Activated CD4-positive, alpha-beta T cell treated with anti-CD3 and anti-CD28 coated beads, Interleukin-2, amount 10 ng/mL, durations not matched to agents 7 days and 5 days (primary cell): ENCODE measurements at regions not wholly inside any gene's neighbourhood (a gene's known extent, or its start where the extent isn't known, plus 50 kb on each side); places are given as distances from the start of the nearest gene placed in this dataset.

Source experiments
- CTCF ChIA-PET: fragments of 350-600 bp; sonication (Branson Sonifier 250); formaldehyde crosslinking; loops from one replicate; lab custom pipeline; 2021; ENCODE audit warnings: antibody characterized with exemption; lab: Charles Lee
- POLR2A ChIA-PET: fragments of 350-600 bp; sonication (Branson Sonifier 250); formaldehyde crosslinking; loops from one replicate; lab custom pipeline; 2021; ENCODE audit warnings: antibody characterized with exemption; lab: Charles Lee
- DNase-seq: peaks from one replicate; pipeline ENCODE4 v3.0.0-alpha.2; 2020
- H3K27ac Mint-ChIP-seq: one replicate; pipeline ENCODE4 v1.8.0; 2021; ENCODE audit warnings: mild to moderate bottlenecking, moderate library complexity, mixed read lengths
- H3K27me3 Mint-ChIP-seq: one replicate; pipeline ENCODE4 v1.8.0; 2021; ENCODE audit warnings: mixed read lengths
- H3K36me3 Mint-ChIP-seq: one replicate; pipeline ENCODE4 v1.8.0; 2021; ENCODE audit warnings: low read depth, mixed read lengths
- H3K4me1 Mint-ChIP-seq: one replicate; pipeline ENCODE4 v1.8.0; 2021; ENCODE audit warnings: mixed read lengths
- H3K4me3 Mint-ChIP-seq: one replicate; pipeline ENCODE4 v1.8.0; 2021; ENCODE audit warnings: mild to moderate bottlenecking, moderate library complexity, mixed read lengths
- H3K9me3 Mint-ChIP-seq: one replicate; pipeline ENCODE4 v1.8.0; 2021; ENCODE audit warnings: mixed read lengths

DNA sequence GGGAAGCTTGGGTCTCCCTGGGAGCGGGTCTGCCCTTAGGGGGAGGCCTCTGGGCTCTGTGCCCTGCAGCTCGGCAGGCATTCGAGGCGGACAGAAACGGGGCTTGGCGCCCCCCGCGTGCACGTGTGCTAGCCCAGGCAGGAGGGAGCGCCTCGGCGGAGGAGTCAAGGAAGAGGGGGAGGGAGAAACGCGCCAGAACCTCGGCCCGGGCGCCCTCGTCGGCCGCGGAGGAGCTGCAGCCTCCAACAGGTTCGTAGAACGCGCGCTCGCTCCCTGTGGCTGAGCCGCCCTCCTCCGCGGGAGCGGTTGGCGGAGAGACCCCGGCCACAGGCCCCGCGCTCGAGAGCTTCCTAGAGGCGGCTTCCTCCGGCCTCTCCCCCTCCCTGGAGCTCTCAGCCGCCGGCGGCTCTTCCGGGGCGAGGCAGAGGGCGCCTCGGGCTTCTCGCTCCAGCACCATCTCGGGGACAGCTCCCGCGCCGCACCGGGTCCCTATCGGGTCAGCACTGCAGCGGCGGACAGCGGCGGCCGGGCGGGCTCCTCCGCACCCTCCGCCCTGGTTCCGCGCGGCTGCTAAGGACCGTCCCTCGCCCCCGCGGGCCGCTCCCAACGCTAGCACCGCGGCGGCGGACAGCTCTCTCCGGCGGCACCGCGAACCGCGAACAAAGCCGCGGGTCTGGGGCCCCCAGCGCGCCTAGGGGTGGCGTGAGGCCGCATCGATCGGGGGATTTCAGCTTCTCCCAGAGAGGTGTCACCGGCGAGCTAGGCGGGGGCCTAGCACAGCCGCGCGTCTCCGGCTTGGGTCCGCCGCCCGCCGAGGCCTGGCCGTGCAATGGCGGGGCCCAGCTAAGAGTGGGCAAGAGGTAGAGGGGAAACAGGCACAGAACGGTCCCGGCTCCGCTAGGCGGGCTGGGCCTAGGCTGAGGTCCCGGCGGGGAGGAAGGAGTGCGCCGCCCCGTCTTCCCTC, 74.6 kb upstream of the CPLX2 start:
- ChIA-PET POLR2A (no interaction called here), CTCF (interaction anchor here (0.6 to 1.4 kb wide), 4 partner anchors 24 to 263 kb away, joined by 3 to 5 read pairs (median 3); no protein-coding TSS in a partner anchor)
- Mint-ChIP-seq H3K27ac (no peak overlapping the region), H3K4me3 (no peak overlapping the region), H3K4me1 (peaks cover 8% of the 10 kb centered on the region), H3K9me3 (peaks cover 5% of the 10 kb centered on the region), H3K36me3 (no peaks in the 10 kb centered on the region), H3K27me3 (peaks cover 41% of the 10 kb centered on the region)
- DNase-seq: peak; percentile 80

- Mint-ChIP-seq H3K4me1 (peaks cover 8% of the 10 kb centered on the region), H3K9me3 (peaks cover 5% of the 10 kb centered on the region), H3K27ac (no peak overlapping the region), H3K27me3 (peaks cover 41% of the 10 kb centered on the region), H3K36me3 (no peaks in the 10 kb centered on the region), H3K4me3 (no peak overlapping the region)
- ChIA-PET CTCF (interaction anchor here (1.1 kb wide), 1 partner anchor 24 kb away, joined by 5 read pairs; no protein-coding TSS in a partner anchor), POLR2A (no interaction called here)
- no peak for DNase-seq
These were observed 73.8 kb upstream of the CPLX2 start for GRCh38 chr5:175797521-175798038.

- no peak overlapping the region for H3K27ac Mint-ChIP-seq
- ChIA-PET CTCF (interaction anchor here (1.5 kb wide), 1 partner anchor 14 kb away, joined by 3 read pairs; no protein-coding TSS in a partner anchor), POLR2A (no interaction called here)
- H3K36me3 Mint-ChIP-seq: no peaks in the 10 kb centered on the region
- peaks cover 5% of the 10 kb centered on the region for H3K9me3 Mint-ChIP-seq
- H3K4me3 Mint-ChIP-seq: no peak overlapping the region
- peaks cover 41% of the 10 kb centered on the region for H3K27me3 Mint-ChIP-seq
- peaks cover 8% of the 10 kb centered on the region for H3K4me1 Mint-ChIP-seq
- DNase-seq: no peak
These were observed 72.8 kb upstream of the CPLX2 start for GRCh38 chr5:175798626-175799025.

GRCh38 chr5:175800656-175801081, 70.7 kb upstream of the CPLX2 start:
- H3K4me1 Mint-ChIP-seq: peaks cover 8% of the 10 kb centered on the region
- no peak overlapping the region for H3K4me3 Mint-ChIP-seq
- H3K9me3 Mint-ChIP-seq: peaks cover 4% of the 10 kb centered on the region
- ChIA-PET POLR2A (no interaction called here), CTCF (no interaction called here)
- DNase-seq: no peak
- no peaks in the 10 kb centered on the region for H3K36me3 Mint-ChIP-seq
- H3K27ac Mint-ChIP-seq: no peak overlapping the region
- H3K27me3 Mint-ChIP-seq: peaks cover 33% of the 10 kb centered on the region

GRCh38 chr5:175802361-175802760, 69.0 kb upstream of the CPLX2 start:
- H3K4me1 Mint-ChIP-seq: peaks cover 6% of the 10 kb centered on the region
- H3K36me3 Mint-ChIP-seq: no peaks in the 10 kb centered on the region
- POLR2A ChIA-PET: no interaction called here
- H3K4me3 Mint-ChIP-seq: no peak overlapping the region
- CTCF ChIA-PET: no interaction called here
- H3K9me3 Mint-ChIP-seq: no peaks in the 10 kb centered on the region
- no peak overlapping the region for H3K27ac Mint-ChIP-seq
- no peak for DNase-seq
- H3K27me3 Mint-ChIP-seq: peaks cover 24% of the 10 kb centered on the region

DNA sequence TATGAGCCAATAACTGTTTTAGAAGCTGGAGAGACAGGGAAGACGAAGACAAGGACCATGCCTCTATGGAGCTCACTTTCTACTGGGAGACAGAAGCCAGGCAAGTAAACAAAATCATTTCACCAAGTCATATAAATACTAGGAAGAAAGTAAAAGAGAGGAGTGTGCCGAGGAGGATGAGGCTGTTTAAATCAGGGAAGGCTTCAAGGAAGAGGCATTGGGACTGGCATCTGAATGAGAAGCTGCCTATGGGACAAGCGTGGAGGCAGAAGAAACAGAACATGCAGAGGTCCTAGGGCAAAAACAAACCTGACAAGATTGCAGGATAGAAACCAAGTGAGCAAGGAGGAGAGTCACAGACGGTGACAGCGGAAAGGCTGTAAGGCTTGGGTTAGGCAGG, 68.1 kb upstream of the CPLX2 start:
- H3K9me3 Mint-ChIP-seq: no peaks in the 10 kb centered on the region
- no peaks in the 10 kb centered on the region for H3K4me1 Mint-ChIP-seq
- ChIA-PET CTCF (no interaction called here), POLR2A (no interaction called here)
- no peak overlapping the region for H3K27ac Mint-ChIP-seq
- H3K27me3 Mint-ChIP-seq: peaks cover 15% of the 10 kb centered on the region
- H3K36me3 Mint-ChIP-seq: no peaks in the 10 kb centered on the region
- no peak overlapping the region for H3K4me3 Mint-ChIP-seq
- no peak for DNase-seq

- CTCF ChIA-PET: no interaction called here
These were observed 67.5 kb upstream of the CPLX2 start for GRCh38 chr5:175803736-175804454.

DNA sequence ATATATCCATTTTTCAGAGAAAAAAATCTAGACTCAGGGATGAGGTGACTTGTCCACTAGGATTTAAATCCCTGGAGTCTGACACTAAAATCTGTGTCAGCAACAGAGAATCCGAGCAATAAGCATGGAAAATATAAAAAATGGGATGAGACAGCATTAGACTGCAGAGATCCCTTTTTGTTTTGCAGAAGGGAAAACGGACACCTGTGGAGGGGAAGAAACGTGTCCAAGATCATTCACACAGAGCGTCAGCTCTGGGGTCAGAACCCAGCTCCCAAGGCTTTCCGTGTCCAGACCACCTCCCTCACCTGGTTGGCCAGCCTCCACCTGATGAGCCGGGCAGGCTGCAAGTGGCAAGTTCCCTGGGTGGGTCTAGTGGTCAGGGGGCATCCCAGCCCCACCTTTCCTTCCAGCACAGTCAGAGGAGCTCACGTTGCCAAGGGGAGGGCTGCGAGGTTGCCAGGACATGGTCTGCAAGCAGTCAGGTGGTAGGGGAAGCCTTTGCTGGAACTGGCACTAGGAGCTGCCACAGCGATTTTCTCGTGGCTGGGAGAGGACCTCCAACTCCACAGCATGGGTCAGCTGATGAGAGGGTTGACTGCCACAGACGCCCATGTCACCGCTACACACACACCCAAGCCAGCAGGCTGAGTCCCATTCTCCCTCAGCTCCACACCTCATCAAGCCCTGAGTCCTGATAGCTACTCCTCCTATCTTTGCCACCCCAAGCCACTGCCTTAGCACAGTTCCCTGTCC, 65.9 kb upstream of the CPLX2 start:
- H3K27me3 Mint-ChIP-seq: peaks cover 5% of the 10 kb centered on the region
- H3K4me3 Mint-ChIP-seq: no peak overlapping the region
- POLR2A ChIA-PET: interaction anchor here (0.6 kb wide), 1 partner anchor 66 kb away, joined by 3 read pairs; the partner anchor contains the start of gene CPLX2
- H3K27ac Mint-ChIP-seq: no peak overlapping the region
- H3K9me3 Mint-ChIP-seq: no peaks in the 10 kb centered on the region
- DNase-seq: no peak
- CTCF ChIA-PET: no interaction called here
- H3K4me1 Mint-ChIP-seq: no peaks in the 10 kb centered on the region
- H3K36me3 Mint-ChIP-seq: no peaks in the 10 kb centered on the region

More at GRCh38 chr5:175803736-175804454, 67.5 kb upstream of the CPLX2 start:
- H3K27ac Mint-ChIP-seq: no peak overlapping the region
- no peaks in the 10 kb centered on the region for H3K36me3 Mint-ChIP-seq
- POLR2A ChIA-PET: no interaction called here
- no peak for DNase-seq
- H3K4me1 Mint-ChIP-seq: no peaks in the 10 kb centered on the region
- peaks cover 10% of the 10 kb centered on the region for H3K27me3 Mint-ChIP-seq
- no peaks in the 10 kb centered on the region for H3K9me3 Mint-ChIP-seq
- no peak overlapping the region for H3K4me3 Mint-ChIP-seq

DNA sequence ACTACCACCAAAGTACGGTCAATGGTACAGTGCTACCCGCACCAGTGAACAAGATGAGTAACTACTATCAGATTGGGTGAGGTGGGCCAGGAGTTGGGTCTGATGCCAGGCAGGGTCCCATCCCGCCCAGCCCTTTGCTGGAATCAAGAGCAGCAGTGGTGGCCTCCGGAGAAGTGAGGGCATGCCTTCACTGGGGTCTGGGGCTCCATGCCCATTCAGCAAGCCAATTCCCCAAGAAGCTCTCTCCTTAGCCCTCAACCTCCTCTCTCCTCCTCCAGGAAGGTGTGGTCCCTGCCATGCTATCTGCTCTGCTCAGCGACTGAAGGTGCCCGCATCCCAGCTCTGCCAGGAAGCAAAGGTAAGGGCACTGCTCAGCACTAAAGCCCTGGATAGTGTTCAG, 62.7 kb upstream of the CPLX2 start:
- no peak for DNase-seq
- H3K4me1 Mint-ChIP-seq: no peaks in the 10 kb centered on the region
- no peak overlapping the region for H3K27ac Mint-ChIP-seq
- ChIA-PET CTCF (no interaction called here), POLR2A (no interaction called here)
- no peak overlapping the region for H3K4me3 Mint-ChIP-seq
- peaks cover 5% of the 10 kb centered on the region for H3K27me3 Mint-ChIP-seq
- no peaks in the 10 kb centered on the region for H3K36me3 Mint-ChIP-seq
- H3K9me3 Mint-ChIP-seq: no peaks in the 10 kb centered on the region

- H3K4me1 Mint-ChIP-seq: no peaks in the 10 kb centered on the region
- H3K27me3 Mint-ChIP-seq: peaks cover 3% of the 10 kb centered on the region
- no peaks in the 10 kb centered on the region for H3K36me3 Mint-ChIP-seq
- CTCF ChIA-PET: no interaction called here
- H3K9me3 Mint-ChIP-seq: no peaks in the 10 kb centered on the region
- no peak overlapping the region for H3K27ac Mint-ChIP-seq
- no peak overlapping the region for H3K4me3 Mint-ChIP-seq
- POLR2A ChIA-PET: no interaction called here
- no peak for DNase-seq
These were observed 61.8 kb upstream of the CPLX2 start for GRCh38 chr5:175809531-175810121.

DNA sequence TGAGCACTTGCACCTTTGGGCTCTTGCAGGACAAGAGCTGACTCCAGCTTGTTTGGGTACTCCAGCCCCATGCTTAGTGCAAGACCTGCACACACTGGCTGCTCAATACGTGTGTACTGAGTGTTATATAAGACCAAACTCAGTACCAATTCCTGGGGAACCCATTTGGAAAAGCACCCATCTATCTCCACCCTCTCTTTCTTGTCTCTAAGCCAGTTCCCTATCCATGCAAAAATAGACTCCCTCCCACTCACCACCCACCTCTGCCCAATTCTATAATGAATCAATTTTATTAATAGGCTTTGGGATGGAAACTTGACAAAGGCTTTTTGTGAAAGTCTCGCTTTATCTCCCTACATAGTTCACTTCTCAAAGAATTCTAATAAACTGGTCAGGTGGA, 60.9 kb upstream of the CPLX2 start:
- ChIA-PET POLR2A (no interaction called here), CTCF (no interaction called here)
- no peak for DNase-seq
- no peaks in the 10 kb centered on the region for H3K4me1 Mint-ChIP-seq
- H3K4me3 Mint-ChIP-seq: no peak overlapping the region
- H3K9me3 Mint-ChIP-seq: no peaks in the 10 kb centered on the region
- H3K27ac Mint-ChIP-seq: no peak overlapping the region
- H3K27me3 Mint-ChIP-seq: peaks cover 2% of the 10 kb centered on the region
- no peaks in the 10 kb centered on the region for H3K36me3 Mint-ChIP-seq

- H3K9me3 Mint-ChIP-seq: no peaks in the 10 kb centered on the region
- DNase-seq: no peak
- no peak overlapping the region for H3K27ac Mint-ChIP-seq
- H3K36me3 Mint-ChIP-seq: no peaks in the 10 kb centered on the region
- CTCF ChIA-PET: interaction anchor here (0.6 kb wide), 1 partner anchor 39 kb away, joined by 3 read pairs; no protein-coding TSS in a partner anchor
- no peak overlapping the region for H3K4me3 Mint-ChIP-seq
- POLR2A ChIA-PET: no interaction called here
- no peaks in the 10 kb centered on the region for H3K4me1 Mint-ChIP-seq
- peaks cover 2% of the 10 kb centered on the region for H3K27me3 Mint-ChIP-seq
These were observed 59.8 kb upstream of the CPLX2 start for GRCh38 chr5:175811589-175811988.
